GM12873 (cell line): ENCODE measurements at regions not wholly inside any gene's neighbourhood (a gene's known extent, or its start where the extent isn't known, plus 50 kb on each side); places are given as distances from the start of the nearest gene placed in this dataset.

Experiments used
- CTCF ChIP-seq: IDR thresholded peaks from 2 replicates; pipeline ENCODE4 v1.5.1; 2012; ENCODE audit warnings: low read depth, mild to moderate bottlenecking, moderate library complexity, low read length, control low read depth; ENCODE audit not compliant: insufficient read depth; ENCODE audit errors: missing control alignments

- no peak for TF ChIP-seq CTCF
These were observed 67.7 kb upstream of the CHST15 start for GRCh38 chr10:124160943-124161582.

- TF ChIP-seq CTCF, result no peak
These were observed 66.8 kb upstream of the CHST15 start for GRCh38 chr10:124160176-124160575.

- TF ChIP-seq CTCF, result no peak
These were observed 65.8 kb upstream of the CHST15 start for GRCh38 chr10:124159153-124159552.

- no peak for TF ChIP-seq CTCF
These were observed 65.2 kb upstream of the CHST15 start for GRCh38 chr10:124158592-124158991.

- TF ChIP-seq CTCF, result no peak
These were observed 63.9 kb upstream of the CHST15 start for GRCh38 chr10:124157271-124157681.

- TF ChIP-seq CTCF, result peak; percentile 16
These were observed 63.3 kb upstream of the CHST15 start for GRCh38 chr10:124156524-124157260.

- no peak for TF ChIP-seq CTCF
These were observed 62.5 kb upstream of the CHST15 start for GRCh38 chr10:124155781-124156435.
